ENCODE measurements at regions not wholly inside any gene's neighbourhood (a gene's known extent, or its start where the extent isn't known, plus 50 kb on each side); places are given as distances from the start of the nearest gene placed in this dataset.

- TF ChIP-seq ZNF565 (CRISPR knock-in tag; conservative IDR thresholded peaks at IDR 0.05; ENCODE audit: low read depth) (no peak), CSDC2 (CRISPR knock-in tag; IDR thresholded peaks at IDR 0.05) (no peak), ZFP30 (CRISPR knock-in tag; IDR thresholded peaks at IDR 0.05) (no peak), ZFP3 (CRISPR knock-in tag; IDR thresholded peaks at IDR 0.05) (no peak), ZNF70 (CRISPR knock-in tag; IDR thresholded peaks at IDR 0.05) (no peak), PPARA (CRISPR knock-in tag; IDR thresholded peaks at IDR 0.05; ENCODE audit: borderline replicate concordance) (no peak), PATZ1 (CRISPR knock-in tag; IDR thresholded peaks at IDR 0.05; ENCODE audit: borderline replicate concordance) (no peak)
Measured at GRCh38 chr6:156590482-156590881, 186.7 kb upstream of the ARID1B start.
